ENCODE measurements at regions not wholly inside any gene's neighbourhood (a gene's known extent, or its start where the extent isn't known, plus 50 kb on each side); places are given as distances from the start of the nearest gene placed in this dataset.
"Not testable (repeated sequence)": the region's sequence is repeated elsewhere in the genome, so short reads cannot be mapped to it uniquely, and the experiment has no call there.

DNA sequence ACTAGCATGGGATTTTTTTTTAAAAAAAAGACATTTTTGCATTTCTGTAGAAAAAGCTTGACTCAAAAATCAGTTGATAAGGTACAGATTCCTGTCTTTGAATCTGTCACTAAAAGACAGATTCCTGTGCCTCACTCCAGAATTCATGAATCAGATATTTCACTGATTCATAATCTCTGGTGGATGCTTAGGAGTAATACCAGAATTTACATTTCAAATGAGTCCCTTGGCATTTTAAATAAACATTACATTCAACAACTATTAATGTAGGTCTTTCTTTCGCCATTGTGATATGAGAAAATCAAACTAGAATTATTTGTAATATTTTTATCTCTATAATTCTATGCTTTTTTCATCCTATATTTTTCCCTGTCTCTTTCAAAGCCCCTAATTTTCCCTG, 128.3 kb downstream of the APIP start:
- H3K36me3 ChIP-seq: no peaks in the 10 kb centered on the region
- TF ChIP-seq POLR2A (IDR thresholded peaks at IDR 0.05) (no peak), CTCF (IDR thresholded peaks at IDR 0.05) (no peak)
- DNase-seq: no peak
- WGBS, 4 donors: 82 to 96% (median 90%) methylated on average over 1 of the region's 1 CpG
- H3K4me1 ChIP-seq: peaks cover 0 to 4% (median 0%) of the 10 kb centered on the region in 12 donors
- H3K9me3 ChIP-seq: peaks cover 0 to 4% (median 0%) of the 10 kb centered on the region in 12 donors
- intact Hi-C loops (cut with DNase I): no loop called here
- no peaks in the 10 kb centered on the region for H3K27me3 ChIP-seq
- no peak for ATAC-seq
- no peak overlapping the region for H3K27ac ChIP-seq
- H3K4me3 ChIP-seq: no peak overlapping the region

GRCh38 chr11:34787348-34787747, 128.8 kb downstream of the APIP start:
- intact Hi-C loops (cut with DNase I): no loop called here
- WGBS, 4 donors: 55 to 70% (median 62%) methylated on average over 1 of the region's 1 CpG
- no peak for TF ChIP-seq CTCF (IDR thresholded peaks at IDR 0.05)
- TF ChIP-seq POLR2A (IDR thresholded peaks at IDR 0.05): no peak

GRCh38 chr11:34784318-34784841, 131.8 kb downstream of the APIP start:
- intact Hi-C loops (cut with DNase I): no loop called here
- Histone ChIP-seq H3K36me3 (no peaks in the 10 kb centered on the region), H3K27ac (no peak overlapping the region), H3K4me1 (no peaks in the 10 kb centered on the region), H3K27me3 (no peaks in the 10 kb centered on the region), H3K9me3 (peaks cover 0 to 4% (median 0%) of the 10 kb centered on the region in 12 donors), H3K4me3 (no peak overlapping the region)
- TF ChIP-seq CTCF (IDR thresholded peaks at IDR 0.05): no peak
- TF ChIP-seq POLR2A (IDR thresholded peaks at IDR 0.05): no peak
- ATAC-seq: no peak
- WGBS, 4 donors: 44 to 70% (median 63%) methylated on average over 2 of the region's 2 CpGs
- no peak for DNase-seq

More at GRCh38 chr11:34787348-34787747, 128.8 kb downstream of the APIP start:
- Histone ChIP-seq H3K36me3 (no peaks in the 10 kb centered on the region), H3K4me3 (no peak overlapping the region), H3K27ac (no peak overlapping the region), H3K4me1 (peaks cover 0 to 4% (median 0%) of the 10 kb centered on the region in 12 donors), H3K27me3 (no peaks in the 10 kb centered on the region), H3K9me3 (peaks cover 0 to 4% (median 0%) of the 10 kb centered on the region in 12 donors)
- DNase-seq: no peak
- ATAC-seq: no peak

- no peak for ATAC-seq
- Histone ChIP-seq H3K27ac (no peak overlapping the region), H3K9me3 (peaks cover 0 to 4% (median 0%) of the 10 kb centered on the region in 12 donors), H3K36me3 (no peaks in the 10 kb centered on the region), H3K27me3 (no peaks in the 10 kb centered on the region), H3K4me3 (no peak overlapping the region), H3K4me1 (no peaks in the 10 kb centered on the region)
- intact Hi-C loops (cut with DNase I): no loop called here
- TF ChIP-seq CTCF (IDR thresholded peaks at IDR 0.05) (no peak), POLR2A (IDR thresholded peaks at IDR 0.05) (no peak)
- no peak for DNase-seq
- WGBS, 4 donors: 82 to 89% (median 85%) methylated on average over 3 of the region's 3 CpGs
Measured at GRCh38 chr11:34783816-34784317, 132.3 kb downstream of the APIP start.

DNA sequence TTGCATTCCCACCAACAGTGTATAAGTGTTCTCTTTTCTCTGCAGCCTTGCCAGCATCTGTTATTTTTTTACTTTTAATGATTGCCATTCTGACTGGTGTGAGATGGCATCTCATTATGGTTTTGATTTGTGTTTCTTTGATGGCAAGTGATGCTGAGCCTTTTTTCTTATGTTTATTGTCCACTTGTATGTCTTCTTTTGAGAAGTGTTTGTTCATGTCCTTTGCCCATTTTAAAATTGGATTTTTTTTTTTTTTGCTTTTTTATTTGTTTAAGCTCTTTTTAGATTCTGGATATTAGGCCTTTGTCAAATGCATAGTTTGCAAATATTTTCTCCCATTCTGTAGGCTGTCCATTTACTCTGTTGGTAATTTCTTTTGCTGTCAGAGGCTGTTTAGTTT, 134.4 kb downstream of the APIP start:
- H3K27me3 ChIP-seq; intact Hi-C loops (cut with DNase I); H3K36me3 ChIP-seq; H3K4me3 ChIP-seq; ATAC-seq; H3K9me3 ChIP-seq; DNase-seq; H3K4me1 ChIP-seq; H3K27ac ChIP-seq: not testable (repeated sequence)

Data from heart left ventricle (tissue), 16 donors.